ENCODE measurements at regions not wholly inside any gene's neighbourhood (a gene's known extent, or its start where the extent isn't known, plus 50 kb on each side); places are given as distances from the start of the nearest gene placed in this dataset.
A peak's percentile ranks its signal among the peaks of the same experiment; 100 is the strongest.

DNA sequence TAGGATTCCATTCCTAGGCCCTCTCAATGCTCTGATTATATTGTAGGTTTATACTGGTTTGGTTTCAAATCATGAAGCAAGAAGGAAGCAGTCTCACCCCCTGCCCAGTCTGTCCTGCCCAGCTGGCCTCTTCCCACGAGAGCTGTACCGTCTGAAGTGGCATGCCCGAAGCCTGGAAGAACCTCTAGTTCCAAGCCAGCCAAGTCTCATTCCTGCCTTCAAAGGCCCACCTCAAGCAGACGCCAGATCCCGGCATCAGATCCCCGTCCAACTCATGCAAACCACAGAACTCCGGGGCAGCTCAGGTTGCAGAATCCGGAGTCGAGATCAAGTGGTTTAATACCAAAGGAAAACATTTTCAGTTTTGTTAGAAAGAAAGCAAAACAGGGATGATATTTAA, 234.4 kb downstream of the LPIN1 start:
- peak; percentile 82 for DNase-seq (ENCODE audit: insufficient read length, low spot score, missing footprints)
- no peaks in the 10 kb centered on the region for H3K9me3 ChIP-seq (ENCODE audit: low read depth, low read length)
- H3K4me3 ChIP-seq (ENCODE audit: insufficient read depth, low read length) = peak overlapping the region; percentile 37
- no peaks in the 10 kb centered on the region for H3K79me2 ChIP-seq (ENCODE audit: insufficient read depth, low read length)
- H2AFZ ChIP-seq (ENCODE audit: low read length) = peak overlapping the region; percentile 88
- H4K20me1 ChIP-seq (ENCODE audit: insufficient read depth, low read length) = no peaks in the 10 kb centered on the region
- H3K27ac ChIP-seq (ENCODE audit: low read depth, low read length) = no peak overlapping the region
- H3K4me2 ChIP-seq (ENCODE audit: insufficient read depth, low read length) = peak overlapping the region; percentile 71
- H3K36me3 ChIP-seq (ENCODE audit: insufficient read depth, low read length) = no peaks in the 10 kb centered on the region
- no peak for TF ChIP-seq CTCF (IDR thresholded peaks at IDR 0.05; ENCODE audit: extremely low read depth, low read depth, low read length)
- H3K27me3 ChIP-seq (ENCODE audit: insufficient read depth, low read length) = peaks cover 2% of the 10 kb centered on the region
- peaks cover 8% of the 10 kb centered on the region for H3K4me1 ChIP-seq (ENCODE audit: insufficient read depth, low read length)

GRCh38 chr2:11983401-11983800, 237.0 kb downstream of the LPIN1 start:
- TF ChIP-seq CTCF (IDR thresholded peaks at IDR 0.05; ENCODE audit: extremely low read depth, low read depth, low read length) = no peak
- DNase-seq (ENCODE audit: insufficient read length, low spot score, missing footprints) = no peak
- Histone ChIP-seq H3K4me2 (ENCODE audit: insufficient read depth, low read length) (no peak overlapping the region), H4K20me1 (ENCODE audit: insufficient read depth, low read length) (no peaks in the 10 kb centered on the region), H3K36me3 (ENCODE audit: insufficient read depth, low read length) (no peaks in the 10 kb centered on the region), H3K27ac (ENCODE audit: low read depth, low read length) (no peak overlapping the region), H3K27me3 (ENCODE audit: insufficient read depth, low read length) (peaks cover 2% of the 10 kb centered on the region), H3K9me3 (ENCODE audit: low read depth, low read length) (no peaks in the 10 kb centered on the region), H2AFZ (ENCODE audit: low read length) (no peak overlapping the region), H3K79me2 (ENCODE audit: insufficient read depth, low read length) (no peaks in the 10 kb centered on the region), H3K4me3 (ENCODE audit: insufficient read depth, low read length) (no peak overlapping the region), H3K4me1 (ENCODE audit: insufficient read depth, low read length) (peaks cover 8% of the 10 kb centered on the region)

GRCh38 chr2:11983870-11984269, 237.4 kb downstream of the LPIN1 start:
- no peak for DNase-seq (ENCODE audit: insufficient read length, low spot score, missing footprints)
- H3K9me3 ChIP-seq (ENCODE audit: low read depth, low read length) = no peaks in the 10 kb centered on the region
- H4K20me1 ChIP-seq (ENCODE audit: insufficient read depth, low read length) = no peaks in the 10 kb centered on the region

More at GRCh38 chr2:11983870-11984269, 237.4 kb downstream of the LPIN1 start:
- Histone ChIP-seq H2AFZ (ENCODE audit: low read length) (no peak overlapping the region), H3K36me3 (ENCODE audit: insufficient read depth, low read length) (no peaks in the 10 kb centered on the region), H3K4me3 (ENCODE audit: insufficient read depth, low read length) (no peak overlapping the region), H3K27ac (ENCODE audit: low read depth, low read length) (no peak overlapping the region), H3K27me3 (ENCODE audit: insufficient read depth, low read length) (peaks cover 2% of the 10 kb centered on the region), H3K4me2 (ENCODE audit: insufficient read depth, low read length) (no peak overlapping the region), H3K4me1 (ENCODE audit: insufficient read depth, low read length) (peaks cover 8% of the 10 kb centered on the region), H3K79me2 (ENCODE audit: insufficient read depth, low read length) (no peaks in the 10 kb centered on the region)
- no peak for TF ChIP-seq CTCF (IDR thresholded peaks at IDR 0.05; ENCODE audit: extremely low read depth, low read depth, low read length)
